Mucosa of stomach (tissue), 1 donor: ENCODE measurements at regions not wholly inside any gene's neighbourhood (a gene's known extent, or its start where the extent isn't known, plus 50 kb on each side); places are given as distances from the start of the nearest gene placed in this dataset.

ENCODE experiments used
- H3K27me3 ChIP-seq: one replicate; pipeline ENCODE4 v1.7.0; 2013; ENCODE audit warnings: mild to moderate bottlenecking, low read length; ENCODE audit not compliant: control insufficient read depth, insufficient read depth
- H3K36me3 ChIP-seq: one replicate; pipeline ENCODE4 v1.7.0; 2013; ENCODE audit warnings: low read length; ENCODE audit not compliant: control insufficient read depth, insufficient read depth
- H3K4me1 ChIP-seq: one replicate; pipeline ENCODE4 v1.7.0; 2013; ENCODE audit warnings: mild to moderate bottlenecking, low read length; ENCODE audit not compliant: control insufficient read depth, insufficient read depth
- H3K4me3 ChIP-seq: one replicate; pipeline ENCODE4 v1.7.0; 2013; ENCODE audit warnings: low read length
- H3K9ac ChIP-seq: one replicate; pipeline ENCODE4 v1.7.0; 2013; ENCODE audit warnings: mild to moderate bottlenecking, low read length, moderate library complexity
- H3K9me3 ChIP-seq: one replicate; pipeline ENCODE4 v1.7.0; 2013; ENCODE audit warnings: mild to moderate bottlenecking, low read length, moderate library complexity; ENCODE audit not compliant: control insufficient read depth
- donor health status: Pancreatic carcinoma.

GRCh38 chr2:14363976-14364375 lies 268.5 kb upstream of the LRATD1 start:
- Histone ChIP-seq H3K36me3 (no peaks in the 10 kb centered on the region), H3K4me3 (no peak overlapping the region), H3K9ac (no peak overlapping the region), H3K9me3 (no peaks in the 10 kb centered on the region), H3K27me3 (no peaks in the 10 kb centered on the region), H3K4me1 (no peaks in the 10 kb centered on the region)

DNA sequence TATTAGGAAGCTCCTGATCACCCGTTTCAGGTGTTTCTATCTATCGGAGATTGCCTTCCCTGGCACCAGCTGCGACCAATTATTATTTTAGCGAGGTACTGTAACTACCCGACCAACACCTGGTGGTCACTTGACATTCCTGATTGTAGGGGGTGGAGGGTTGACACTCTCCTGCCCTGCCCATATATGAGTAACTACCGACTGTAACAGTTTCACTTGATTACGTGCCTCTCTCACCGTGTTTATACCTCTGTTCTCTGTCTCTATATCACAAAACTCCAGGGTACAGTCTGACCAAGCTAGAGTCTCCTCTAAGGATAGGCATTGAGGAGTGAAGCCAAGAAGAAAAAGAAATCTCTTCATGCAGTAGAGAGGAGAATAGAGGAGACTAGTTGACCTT lies 268.0 kb upstream of the LRATD1 start:
- Histone ChIP-seq H3K9me3 (no peaks in the 10 kb centered on the region), H3K9ac (no peak overlapping the region), H3K4me3 (no peak overlapping the region), H3K27me3 (no peaks in the 10 kb centered on the region), H3K36me3 (no peaks in the 10 kb centered on the region), H3K4me1 (no peaks in the 10 kb centered on the region)

- no peaks in the 10 kb centered on the region for H3K36me3 ChIP-seq
- no peaks in the 10 kb centered on the region for H3K27me3 ChIP-seq
- H3K4me3 ChIP-seq, result no peak overlapping the region
- no peaks in the 10 kb centered on the region for H3K9me3 ChIP-seq
- H3K9ac ChIP-seq, result no peak overlapping the region
- no peaks in the 10 kb centered on the region for H3K4me1 ChIP-seq
Observed at GRCh38 chr2:14385043-14385442, 247.5 kb upstream of the LRATD1 start.

DNA sequence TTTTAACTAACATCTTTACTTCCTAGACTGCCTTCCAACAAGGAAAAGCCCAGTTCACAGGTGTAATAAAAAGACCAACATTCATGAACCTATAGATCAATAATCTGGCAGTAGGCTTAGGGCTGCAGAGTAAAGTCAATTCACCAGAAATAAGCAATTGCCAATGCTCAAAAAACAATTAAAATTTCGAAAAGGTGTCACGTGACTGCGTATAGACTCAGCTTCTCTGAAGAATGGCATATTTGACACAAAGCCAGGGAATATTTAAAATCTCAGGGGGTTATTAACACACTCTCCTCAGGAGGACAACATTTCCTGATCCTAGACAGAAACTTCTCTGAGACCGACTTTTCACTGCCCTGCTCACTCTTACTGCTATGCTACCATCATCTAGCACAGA lies 245.2 kb upstream of the LRATD1 start:
- H3K4me1 ChIP-seq, result no peaks in the 10 kb centered on the region
- H3K9ac ChIP-seq, result no peak overlapping the region
- no peak overlapping the region for H3K4me3 ChIP-seq
- no peaks in the 10 kb centered on the region for H3K36me3 ChIP-seq
- H3K9me3 ChIP-seq, result no peaks in the 10 kb centered on the region
- no peaks in the 10 kb centered on the region for H3K27me3 ChIP-seq

DNA sequence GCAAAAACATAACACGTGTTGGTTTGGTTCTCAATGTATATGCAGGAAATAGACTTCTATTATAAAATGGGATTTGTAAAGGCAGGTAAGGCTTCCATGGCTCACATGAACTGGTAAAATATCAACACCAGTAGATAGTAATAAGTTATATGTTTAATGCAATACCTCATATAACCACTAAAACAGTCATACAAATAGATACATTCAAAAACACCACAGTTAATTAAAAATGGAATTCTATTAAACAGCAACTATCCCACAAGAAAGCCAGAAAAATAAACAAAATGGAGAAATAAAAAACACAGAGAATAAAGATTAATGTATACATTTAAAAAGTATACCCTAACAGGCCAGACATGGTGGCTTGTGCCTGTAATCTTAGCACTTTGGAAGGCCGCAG lies 243.8 kb upstream of the LRATD1 start:
- Histone ChIP-seq H3K36me3 (no peaks in the 10 kb centered on the region), H3K9me3 (no peaks in the 10 kb centered on the region), H3K4me1 (no peaks in the 10 kb centered on the region), H3K27me3 (no peaks in the 10 kb centered on the region), H3K4me3 (no peak overlapping the region), H3K9ac (no peak overlapping the region)

DNA sequence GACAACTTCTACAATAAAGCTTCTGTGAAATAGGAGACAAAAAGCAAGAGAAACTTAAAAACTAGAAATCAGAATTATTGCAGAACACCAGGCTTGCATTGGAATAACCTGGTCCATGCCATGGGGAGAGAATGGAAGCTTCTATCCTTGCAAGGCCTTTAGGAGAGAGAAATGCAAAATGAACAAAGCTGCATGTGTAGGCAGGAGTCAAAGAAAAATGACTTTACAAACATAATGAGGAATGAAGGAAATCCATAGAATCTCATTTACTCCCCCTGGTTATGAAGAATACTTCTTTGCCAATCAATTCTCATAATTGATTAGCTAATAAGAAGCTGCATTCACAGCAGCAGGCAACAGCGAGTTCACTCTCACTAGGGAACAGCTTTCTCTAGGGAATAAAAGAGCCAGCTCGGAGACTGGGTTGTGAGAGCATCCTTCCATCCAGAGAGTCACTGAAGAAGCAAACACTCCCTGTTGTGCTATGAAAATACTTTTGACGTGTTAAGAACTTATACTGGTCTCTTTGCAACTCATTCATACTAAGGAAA lies 235.9 kb upstream of the LRATD1 start:
- no peak overlapping the region for H3K9ac ChIP-seq
- no peak overlapping the region for H3K4me3 ChIP-seq
- no peaks in the 10 kb centered on the region for H3K36me3 ChIP-seq
- no peaks in the 10 kb centered on the region for H3K4me1 ChIP-seq
- H3K9me3 ChIP-seq, result no peaks in the 10 kb centered on the region
- H3K27me3 ChIP-seq, result no peaks in the 10 kb centered on the region

- no peaks in the 10 kb centered on the region for H3K27me3 ChIP-seq
- no peaks in the 10 kb centered on the region for H3K36me3 ChIP-seq
- H3K4me3 ChIP-seq, result no peak overlapping the region
- H3K9me3 ChIP-seq, result no peaks in the 10 kb centered on the region
- H3K9ac ChIP-seq, result no peak overlapping the region
- no peaks in the 10 kb centered on the region for H3K4me1 ChIP-seq
Observed at GRCh38 chr2:14398641-14399040, 233.9 kb upstream of the LRATD1 start.

- Histone ChIP-seq H3K27me3 (no peaks in the 10 kb centered on the region), H3K36me3 (no peaks in the 10 kb centered on the region), H3K4me1 (no peaks in the 10 kb centered on the region), H3K4me3 (no peak overlapping the region), H3K9me3 (no peaks in the 10 kb centered on the region), H3K9ac (no peak overlapping the region)
Observed at GRCh38 chr2:14401873-14402272, 230.6 kb upstream of the LRATD1 start.

GRCh38 chr2:14408695-14409094 lies 223.8 kb upstream of the LRATD1 start:
- Histone ChIP-seq H3K27me3 (no peaks in the 10 kb centered on the region), H3K9ac (no peak overlapping the region), H3K4me3 (no peak overlapping the region), H3K4me1 (no peaks in the 10 kb centered on the region), H3K36me3 (no peaks in the 10 kb centered on the region), H3K9me3 (no peaks in the 10 kb centered on the region)

DNA sequence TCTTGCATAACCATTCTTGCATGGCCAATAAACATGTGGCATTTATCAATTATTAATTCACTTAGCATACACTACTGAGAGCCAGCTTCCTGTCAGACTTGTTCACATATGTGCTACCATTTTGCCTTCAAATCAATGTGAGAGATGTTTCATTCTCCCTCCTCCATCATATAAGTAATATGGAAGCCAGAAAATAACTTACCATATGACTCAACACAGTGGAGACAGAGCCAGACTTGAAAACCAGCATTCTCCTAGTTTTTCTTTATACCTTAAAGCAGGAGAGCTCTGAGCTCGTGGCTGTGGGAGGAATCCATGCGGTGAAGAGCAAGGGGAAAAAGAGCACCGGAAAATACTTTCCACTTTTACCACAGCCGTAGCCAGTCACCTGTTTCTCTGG lies 215.0 kb upstream of the LRATD1 start:
- H3K9me3 ChIP-seq, result no peaks in the 10 kb centered on the region
- no peaks in the 10 kb centered on the region for H3K36me3 ChIP-seq
- H3K9ac ChIP-seq, result no peak overlapping the region
- no peaks in the 10 kb centered on the region for H3K27me3 ChIP-seq
- H3K4me3 ChIP-seq, result no peak overlapping the region
- no peaks in the 10 kb centered on the region for H3K4me1 ChIP-seq

DNA sequence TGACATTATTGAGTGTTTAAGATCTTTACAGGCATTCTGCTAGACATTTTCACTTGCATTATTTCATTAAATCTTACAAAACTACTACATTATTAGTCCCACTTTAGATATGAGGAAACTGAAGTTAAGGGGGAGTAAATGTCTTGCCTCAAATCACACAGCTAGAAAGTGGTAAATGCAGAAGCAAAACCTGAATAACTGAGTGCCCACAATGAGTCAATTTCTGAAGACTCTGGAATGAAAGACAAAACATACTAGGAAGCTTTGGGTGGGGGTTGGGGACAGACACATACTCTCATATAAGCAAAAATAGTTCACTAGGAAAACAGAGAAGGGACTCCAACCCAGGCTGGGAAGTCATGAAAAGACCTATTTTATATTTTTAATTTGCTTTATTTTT lies 214.4 kb upstream of the LRATD1 start:
- no peak overlapping the region for H3K9ac ChIP-seq
- no peaks in the 10 kb centered on the region for H3K36me3 ChIP-seq
- no peaks in the 10 kb centered on the region for H3K9me3 ChIP-seq
- H3K4me1 ChIP-seq, result no peaks in the 10 kb centered on the region
- H3K27me3 ChIP-seq, result no peaks in the 10 kb centered on the region
- H3K4me3 ChIP-seq, result no peak overlapping the region

- Histone ChIP-seq H3K9me3 (no peaks in the 10 kb centered on the region), H3K36me3 (no peaks in the 10 kb centered on the region), H3K27me3 (no peaks in the 10 kb centered on the region), H3K4me3 (no peak overlapping the region), H3K4me1 (no peaks in the 10 kb centered on the region), H3K9ac (no peak overlapping the region)
Observed at GRCh38 chr2:14420851-14421250, 211.7 kb upstream of the LRATD1 start.

DNA sequence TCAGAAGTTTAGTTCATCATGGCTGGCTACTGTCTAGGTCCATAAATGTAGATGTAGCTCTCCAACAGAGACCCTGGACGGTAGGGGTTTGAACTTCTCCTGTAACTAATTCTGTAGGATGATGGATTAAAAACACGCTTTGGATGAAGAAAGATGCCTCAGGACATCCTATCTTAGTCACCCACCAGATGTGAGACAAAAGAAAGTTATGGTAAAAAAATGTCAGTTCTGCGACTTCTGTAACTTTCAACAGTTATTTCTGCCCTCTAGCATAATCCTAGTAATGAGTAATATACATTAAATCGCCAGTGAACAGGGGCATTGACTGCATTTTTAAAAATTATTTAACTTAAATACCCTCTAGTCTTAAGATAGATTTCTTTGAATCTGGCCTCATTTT lies 210.1 kb upstream of the LRATD1 start:
- H3K4me1 ChIP-seq, result no peaks in the 10 kb centered on the region
- H3K4me3 ChIP-seq, result no peak overlapping the region
- H3K9me3 ChIP-seq, result no peaks in the 10 kb centered on the region
- no peaks in the 10 kb centered on the region for H3K27me3 ChIP-seq
- H3K36me3 ChIP-seq, result no peaks in the 10 kb centered on the region
- no peak overlapping the region for H3K9ac ChIP-seq
